ENCODE measurements at regions not wholly inside any gene's neighbourhood (a gene's known extent, or its start where the extent isn't known, plus 50 kb on each side); places are given as distances from the start of the nearest gene placed in this dataset.

- TF ChIP-seq CTCF (conservative IDR thresholded peaks at IDR 0.05 in 1 of 2, IDR thresholded peaks at IDR 0.05 in 1 of 2; ENCODE audit: extremely low read depth in 1 of 2, insufficient read depth in 1 of 2, low read depth in 1 of 2, low read length in 2 of 2) (no peak), EZH2 (IDR thresholded peaks at IDR 0.05; ENCODE audit: borderline replicate concordance, low read length) (no peak)
Measured at GRCh38 chr9:15021146-15021545, 110.9 kb upstream of the FREM1 start.
